ENCODE measurements at regions not wholly inside any gene's neighbourhood (a gene's known extent, or its start where the extent isn't known, plus 50 kb on each side); places are given as distances from the start of the nearest gene placed in this dataset.

- TF ChIP-seq CTCF (IDR thresholded peaks at IDR 0.05 in 4 of 5, conservative IDR thresholded peaks at IDR 0.05 in 1 of 5) (no peak), POLR2A (IDR thresholded peaks at IDR 0.05) (no peak)
These were observed 1409.5 kb downstream of the AACS start for GRCh38 chr12:126474703-126475102.

Data from gastrocnemius medialis (tissue), 4 donors.